ENCODE measurements at regions not wholly inside any gene's neighbourhood (a gene's known extent, or its start where the extent isn't known, plus 50 kb on each side); places are given as distances from the start of the nearest gene placed in this dataset.

DNA sequence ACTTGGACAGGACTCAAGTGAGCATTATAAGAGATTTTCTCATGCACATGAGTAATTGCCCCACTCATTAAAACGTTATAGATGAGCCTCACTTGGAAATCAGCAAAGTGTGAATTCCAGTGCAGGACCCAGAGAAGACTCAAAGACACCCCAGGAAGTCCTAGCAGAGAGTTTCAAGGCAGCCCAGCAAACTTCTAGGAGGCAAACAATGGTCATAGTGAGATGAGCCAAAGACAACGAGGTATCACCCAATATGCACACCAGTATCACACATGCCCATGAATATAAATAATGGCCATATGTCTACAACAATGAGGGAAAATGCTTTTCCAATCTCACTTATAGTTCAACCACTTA lies 245.9 kb downstream of the ACTL7B start:
- Histone ChIP-seq H3K4me2 (ENCODE audit: low read length, poor library complexity, severe bottlenecking) (no peak overlapping the region), H3K4me1 (ENCODE audit: control insufficient read depth, insufficient read depth, low read depth, low read length) (no peaks in the 10 kb centered on the region), H3K14ac (ENCODE audit: low read length in 2 of 2) (no peak overlapping the region), H3K4me3 (ENCODE audit: insufficient read depth in 1 of 2, low read depth in 1 of 2, low read length in 2 of 2) (no peak overlapping the region), H3K23ac (ENCODE audit: low read length in 2 of 2) (no peak overlapping the region), H3K79me1 (replicated peaks; ENCODE audit: low read length, poor library complexity, severe bottlenecking) (no peaks in the 10 kb centered on the region), H3K9me3 (ENCODE audit: control insufficient read depth, low read length) (no peaks in the 10 kb centered on the region), H3K4ac (ENCODE audit: low read depth in 1 of 2, low read length in 2 of 2) (no peak overlapping the region), H3K27me3 (ENCODE audit: control insufficient read depth in 1 of 2, insufficient read depth in 1 of 2, low read length in 2 of 2) (peaks cover 0 to 8% of the 10 kb centered on the region in 2 experiments), H4K8ac (ENCODE audit: low read length) (no peak overlapping the region), H2BK15ac (ENCODE audit: low read depth, poor library complexity, severe bottlenecking) (no peak overlapping the region), H3K36me3 (ENCODE audit: control insufficient read depth in 1 of 2, insufficient read depth in 2 of 2, low read depth in 1 of 2, low read length in 2 of 2) (no peaks in the 10 kb centered on the region), H2AFZ (ENCODE audit: low read depth, low read length) (no peak overlapping the region), H3K9ac (ENCODE audit: low read length) (no peak overlapping the region), H2BK120ac (ENCODE audit: low read depth, low read length) (no peak overlapping the region), H4K91ac (ENCODE audit: low read length) (no peak overlapping the region), H3K27ac (ENCODE audit: low read length, poor library complexity, severe bottlenecking) (no peak overlapping the region), H3K18ac (ENCODE audit: low read depth in 1 of 2, low read length in 2 of 2) (no peak overlapping the region), H2BK12ac (ENCODE audit: low read length in 2 of 2) (no peak overlapping the region), H2BK5ac (ENCODE audit: low read depth, low read length, poor library complexity, severe bottlenecking) (no peak overlapping the region), H2AK5ac (ENCODE audit: low read length, severe bottlenecking) (no peak overlapping the region)
- 36% methylated on average over 2 of the region's 2 CpGs for WGBS
- DNase-seq, result no peak

GRCh38 chr9:108609227-108609896 lies 246.4 kb downstream of the ACTL7B start:
- H3K4ac ChIP-seq (ENCODE audit: low read depth in 1 of 2, low read length in 2 of 2), result no peak overlapping the region
- DNase-seq, result peak; percentile 11
- H2BK120ac ChIP-seq (ENCODE audit: low read depth, low read length), result no peak overlapping the region
- 72% methylated on average over 4 of the region's 4 CpGs for WGBS
- peaks cover 0 to 8% of the 10 kb centered on the region in 2 experiments for H3K27me3 ChIP-seq (ENCODE audit: control insufficient read depth in 1 of 2, insufficient read depth in 1 of 2, low read length in 2 of 2)
- no peak overlapping the region for H3K23ac ChIP-seq (ENCODE audit: low read length in 2 of 2)
- H3K27ac ChIP-seq (ENCODE audit: low read length, poor library complexity, severe bottlenecking), result no peak overlapping the region
- H3K9me3 ChIP-seq (ENCODE audit: control insufficient read depth, low read length), result no peaks in the 10 kb centered on the region
- H2BK15ac ChIP-seq (ENCODE audit: low read depth, poor library complexity, severe bottlenecking), result no peak overlapping the region
- no peak overlapping the region for H3K4me3 ChIP-seq (ENCODE audit: insufficient read depth in 1 of 2, low read depth in 1 of 2, low read length in 2 of 2)
- H3K18ac ChIP-seq (ENCODE audit: low read depth in 1 of 2, low read length in 2 of 2), result peak overlapping the region in 1 of 2 experiments; percentile 31
- no peak overlapping the region for H2BK5ac ChIP-seq (ENCODE audit: low read depth, low read length, poor library complexity, severe bottlenecking)
- no peak overlapping the region for H2AFZ ChIP-seq (ENCODE audit: low read depth, low read length)
- no peaks in the 10 kb centered on the region for H3K79me1 ChIP-seq (replicated peaks; ENCODE audit: low read length, poor library complexity, severe bottlenecking)
- H4K8ac ChIP-seq (ENCODE audit: low read length), result no peak overlapping the region
- H3K4me2 ChIP-seq (ENCODE audit: low read length, poor library complexity, severe bottlenecking), result no peak overlapping the region
- no peak overlapping the region for H4K91ac ChIP-seq (ENCODE audit: low read length)
- no peaks in the 10 kb centered on the region for H3K36me3 ChIP-seq (ENCODE audit: control insufficient read depth in 1 of 2, insufficient read depth in 2 of 2, low read depth in 1 of 2, low read length in 2 of 2)
- H2AK5ac ChIP-seq (ENCODE audit: low read length, severe bottlenecking), result no peak overlapping the region
- H2BK12ac ChIP-seq (ENCODE audit: low read length in 2 of 2), result no peak overlapping the region
- H3K9ac ChIP-seq (ENCODE audit: low read length), result peak overlapping the region; percentile 7
- H3K14ac ChIP-seq (ENCODE audit: low read length in 2 of 2), result no peak overlapping the region
- H3K4me1 ChIP-seq (ENCODE audit: control insufficient read depth, insufficient read depth, low read depth, low read length), result no peaks in the 10 kb centered on the region

GRCh38 chr9:108607607-108608006 lies 248.2 kb downstream of the ACTL7B start:
- Histone ChIP-seq H3K4me3 (ENCODE audit: insufficient read depth in 1 of 2, low read depth in 1 of 2, low read length in 2 of 2) (no peak overlapping the region), H3K27ac (ENCODE audit: low read length, poor library complexity, severe bottlenecking) (no peak overlapping the region), H4K8ac (ENCODE audit: low read length) (no peak overlapping the region), H2AFZ (ENCODE audit: low read depth, low read length) (no peak overlapping the region), H2BK120ac (ENCODE audit: low read depth, low read length) (no peak overlapping the region), H3K79me1 (replicated peaks; ENCODE audit: low read length, poor library complexity, severe bottlenecking) (no peaks in the 10 kb centered on the region), H2BK5ac (ENCODE audit: low read depth, low read length, poor library complexity, severe bottlenecking) (no peak overlapping the region), H3K9ac (ENCODE audit: low read length) (no peak overlapping the region), H2BK12ac (ENCODE audit: low read length in 2 of 2) (no peak overlapping the region), H3K27me3 (ENCODE audit: control insufficient read depth in 1 of 2, insufficient read depth in 1 of 2, low read length in 2 of 2) (peaks cover 0 to 13% of the 10 kb centered on the region in 2 experiments), H3K4me1 (ENCODE audit: control insufficient read depth, insufficient read depth, low read depth, low read length) (no peaks in the 10 kb centered on the region), H3K36me3 (ENCODE audit: control insufficient read depth in 1 of 2, insufficient read depth in 2 of 2, low read depth in 1 of 2, low read length in 2 of 2) (no peaks in the 10 kb centered on the region), H3K14ac (ENCODE audit: low read length in 2 of 2) (no peak overlapping the region), H3K4me2 (ENCODE audit: low read length, poor library complexity, severe bottlenecking) (no peak overlapping the region), H3K18ac (ENCODE audit: low read depth in 1 of 2, low read length in 2 of 2) (no peak overlapping the region), H3K4ac (ENCODE audit: low read depth in 1 of 2, low read length in 2 of 2) (no peak overlapping the region), H3K9me3 (ENCODE audit: control insufficient read depth, low read length) (no peaks in the 10 kb centered on the region), H3K23ac (ENCODE audit: low read length in 2 of 2) (no peak overlapping the region), H2BK15ac (ENCODE audit: low read depth, poor library complexity, severe bottlenecking) (no peak overlapping the region), H2AK5ac (ENCODE audit: low read length, severe bottlenecking) (no peak overlapping the region), H4K91ac (ENCODE audit: low read length) (no peak overlapping the region)
- 84% methylated on average over 4 of the region's 4 CpGs for WGBS
- DNase-seq, result no peak

- Histone ChIP-seq H3K79me1 (replicated peaks; ENCODE audit: low read length, poor library complexity, severe bottlenecking) (no peaks in the 10 kb centered on the region), H3K4me2 (ENCODE audit: low read length, poor library complexity, severe bottlenecking) (no peak overlapping the region), H2BK15ac (ENCODE audit: low read depth, poor library complexity, severe bottlenecking) (no peak overlapping the region), H4K8ac (ENCODE audit: low read length) (no peak overlapping the region), H4K91ac (ENCODE audit: low read length) (no peak overlapping the region), H3K9ac (ENCODE audit: low read length) (no peak overlapping the region), H3K4me3 (ENCODE audit: insufficient read depth in 1 of 2, low read depth in 1 of 2, low read length in 2 of 2) (no peak overlapping the region), H3K4ac (ENCODE audit: low read depth in 1 of 2, low read length in 2 of 2) (no peak overlapping the region), H2BK5ac (ENCODE audit: low read depth, low read length, poor library complexity, severe bottlenecking) (no peak overlapping the region), H3K14ac (ENCODE audit: low read length in 2 of 2) (no peak overlapping the region), H3K36me3 (ENCODE audit: control insufficient read depth in 1 of 2, insufficient read depth in 2 of 2, low read depth in 1 of 2, low read length in 2 of 2) (no peaks in the 10 kb centered on the region), H3K27ac (ENCODE audit: low read length, poor library complexity, severe bottlenecking) (no peak overlapping the region), H2AFZ (ENCODE audit: low read depth, low read length) (no peak overlapping the region), H3K23ac (ENCODE audit: low read length in 2 of 2) (no peak overlapping the region), H3K9me3 (ENCODE audit: control insufficient read depth, low read length) (no peaks in the 10 kb centered on the region), H3K4me1 (ENCODE audit: control insufficient read depth, insufficient read depth, low read depth, low read length) (no peaks in the 10 kb centered on the region), H3K27me3 (ENCODE audit: control insufficient read depth in 1 of 2, insufficient read depth in 1 of 2, low read length in 2 of 2) (peaks cover 0 to 9% of the 10 kb centered on the region in 2 experiments), H3K18ac (ENCODE audit: low read depth in 1 of 2, low read length in 2 of 2) (no peak overlapping the region), H2AK5ac (ENCODE audit: low read length, severe bottlenecking) (no peak overlapping the region), H2BK120ac (ENCODE audit: low read depth, low read length) (no peak overlapping the region), H2BK12ac (ENCODE audit: low read length in 2 of 2) (no peak overlapping the region)
- no peak for DNase-seq
- WGBS, result 89% methylated on average over 4 of the region's 4 CpGs
Observed at GRCh38 chr9:108606401-108606800, 249.4 kb downstream of the ACTL7B start.
